NAMALWA (cell line): ENCODE measurements at regions not wholly inside any gene's neighbourhood (a gene's known extent, or its start where the extent isn't known, plus 50 kb on each side); places are given as distances from the start of the nearest gene placed in this dataset.
"Not testable (repeated sequence)": the region's sequence is repeated elsewhere in the genome, so short reads cannot be mapped to it uniquely, and the experiment has no call there.

Experiments
- DNase-seq: peaks from one replicate; pipeline ENCODE4 v3.0.0-alpha.2; 2015; ENCODE audit warnings: low spot score

GRCh38 chr6:134784336-134784735 lies 165.6 kb downstream of the ALDH8A1 start:
- DNase-seq: no peak

GRCh38 chr6:134778431-134778830 lies 171.5 kb downstream of the ALDH8A1 start:
- DNase-seq: no peak

- DNase-seq: no peak
These were observed 175.7 kb downstream of the ALDH8A1 start for GRCh38 chr6:134774201-134774638.

GRCh38 chr6:134772671-134773360 lies 177.1 kb downstream of the ALDH8A1 start:
- no peak for DNase-seq

- DNase-seq: no peak
These were observed 181.0 kb downstream of the ALDH8A1 start for GRCh38 chr6:134768931-134769330.

- DNase-seq: no peak
These were observed 183.4 kb downstream of the ALDH8A1 start for GRCh38 chr6:134766497-134766896.

GRCh38 chr6:134764741-134765140 lies 185.2 kb downstream of the ALDH8A1 start:
- DNase-seq: no peak

- not testable (repeated sequence) for DNase-seq
These were observed 186.3 kb downstream of the ALDH8A1 start for GRCh38 chr6:134763575-134763974.

GRCh38 chr6:134758621-134759020 lies 191.3 kb downstream of the ALDH8A1 start:
- DNase-seq: no peak

- no peak for DNase-seq
These were observed 192.0 kb downstream of the ALDH8A1 start for GRCh38 chr6:134757911-134758361.

- no peak for DNase-seq
These were observed 193.4 kb downstream of the ALDH8A1 start for GRCh38 chr6:134756374-134757025.

GRCh38 chr6:134754013-134754690 lies 195.7 kb downstream of the ALDH8A1 start:
- no peak for DNase-seq

- DNase-seq: no peak
These were observed 196.9 kb downstream of the ALDH8A1 start for GRCh38 chr6:134753001-134753400.

GRCh38 chr6:134752445-134752844 lies 197.5 kb downstream of the ALDH8A1 start:
- no peak for DNase-seq

- no peak for DNase-seq
These were observed 199.2 kb downstream of the ALDH8A1 start for GRCh38 chr6:134750669-134751068.

- DNase-seq: no peak
These were observed 201.4 kb downstream of the ALDH8A1 start for GRCh38 chr6:134748484-134748883.

- not testable (repeated sequence) for DNase-seq
These were observed 202.7 kb downstream of the ALDH8A1 start for GRCh38 chr6:134747197-134747596.

GRCh38 chr6:134746140-134746539 lies 203.8 kb downstream of the ALDH8A1 start:
- DNase-seq: no peak

- not testable (repeated sequence) for DNase-seq
These were observed 204.7 kb downstream of the ALDH8A1 start for GRCh38 chr6:134745192-134745591.

- DNase-seq: no peak
These were observed 205.6 kb downstream of the ALDH8A1 start for GRCh38 chr6:134744301-134744700.

- no peak for DNase-seq
These were observed 208.7 kb downstream of the ALDH8A1 start for GRCh38 chr6:134741200-134741536.

- DNase-seq: no peak
These were observed 209.3 kb downstream of the ALDH8A1 start for GRCh38 chr6:134740473-134741199.

- no peak for DNase-seq
These were observed 209.9 kb downstream of the ALDH8A1 start for GRCh38 chr6:134740027-134740373.
